T-helper 1 cell treated with Interleukin-12 subunit alpha and Interleukin-12 subunit beta and Interleukin-4 antibody, amounts not matched to agents 30 ng/mL and 1 ng/mL, for 36 hours (primary cell): ENCODE measurements at regions not wholly inside any gene's neighbourhood (a gene's known extent, or its start where the extent isn't known, plus 50 kb on each side); places are given as distances from the start of the nearest gene placed in this dataset.
"Not testable (repeated sequence)": the region's sequence is repeated elsewhere in the genome, so short reads cannot be mapped to it uniquely, and the experiment has no call there.

Source experiments
- intact Hi-C: fragments of 100-400 bp; cut with micrococcal nuclease; formaldehyde crosslinking; loops from one replicate; pipeline ENCODE4 v1.15.1; 2024

DNA sequence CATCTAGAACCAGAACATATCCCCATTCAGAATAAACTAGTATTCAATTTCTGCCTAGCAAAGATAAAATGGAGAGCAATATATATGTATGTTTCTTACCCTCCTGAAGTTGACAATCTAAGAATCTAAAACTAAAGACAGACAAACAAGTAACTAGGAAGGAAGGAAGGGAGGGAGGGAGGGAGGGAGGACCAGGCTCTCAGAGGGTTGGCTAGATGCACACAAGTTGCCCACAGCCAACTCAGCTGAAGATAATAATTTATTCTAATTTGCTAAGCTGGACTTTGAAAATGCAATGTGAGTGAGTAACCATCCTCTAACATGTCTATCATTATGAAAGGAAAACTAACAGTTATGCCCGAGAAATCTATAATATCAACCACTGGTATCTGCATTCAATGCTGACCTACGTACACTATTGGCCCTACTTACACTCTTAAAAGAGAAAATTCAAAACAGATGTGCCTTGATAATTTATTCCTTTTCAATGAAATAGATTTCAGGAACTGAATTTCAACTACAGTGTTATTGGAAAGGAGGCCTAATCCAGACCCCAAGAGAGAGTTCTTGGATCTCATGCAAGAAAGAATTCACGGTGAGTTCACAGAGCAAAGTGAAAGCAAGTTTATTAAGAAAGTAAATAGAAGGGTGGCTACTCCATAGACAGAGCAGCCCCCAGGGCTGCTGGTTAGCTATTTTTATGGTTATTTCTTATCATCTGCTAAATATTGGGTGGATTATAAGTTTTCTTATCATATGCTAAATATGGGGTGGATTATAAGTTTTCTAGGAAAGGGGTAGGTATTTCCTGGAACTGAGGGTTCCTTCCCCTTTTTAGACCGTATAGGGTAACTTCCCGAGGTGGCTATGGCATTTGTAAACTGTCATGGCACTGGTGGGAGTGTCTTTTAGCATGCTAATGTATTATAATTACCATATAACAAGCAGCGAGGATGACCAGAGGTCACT lies 288.5 kb upstream of the SLC39A10 start:
- intact Hi-C loops: no loop called here

DNA sequence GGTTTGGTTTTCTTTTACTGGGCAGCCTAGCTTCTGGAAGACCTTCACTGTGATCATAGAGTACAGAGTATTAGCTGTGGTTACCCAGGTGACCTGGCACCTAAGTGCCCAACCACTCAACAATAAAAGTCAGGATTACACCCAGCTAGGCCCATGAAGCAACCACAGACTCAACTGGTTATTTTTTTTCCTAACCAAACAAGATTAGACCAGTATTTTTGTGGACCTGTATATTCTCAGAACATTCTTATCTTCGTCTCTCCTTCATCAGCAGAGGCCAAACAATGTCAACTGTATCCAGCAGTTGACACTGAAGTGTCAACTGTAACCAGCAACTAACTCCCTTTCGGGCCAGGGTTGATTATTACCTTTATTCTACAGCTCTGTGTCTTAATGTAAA lies 289.2 kb upstream of the SLC39A10 start:
- intact Hi-C loops: no loop called here

DNA sequence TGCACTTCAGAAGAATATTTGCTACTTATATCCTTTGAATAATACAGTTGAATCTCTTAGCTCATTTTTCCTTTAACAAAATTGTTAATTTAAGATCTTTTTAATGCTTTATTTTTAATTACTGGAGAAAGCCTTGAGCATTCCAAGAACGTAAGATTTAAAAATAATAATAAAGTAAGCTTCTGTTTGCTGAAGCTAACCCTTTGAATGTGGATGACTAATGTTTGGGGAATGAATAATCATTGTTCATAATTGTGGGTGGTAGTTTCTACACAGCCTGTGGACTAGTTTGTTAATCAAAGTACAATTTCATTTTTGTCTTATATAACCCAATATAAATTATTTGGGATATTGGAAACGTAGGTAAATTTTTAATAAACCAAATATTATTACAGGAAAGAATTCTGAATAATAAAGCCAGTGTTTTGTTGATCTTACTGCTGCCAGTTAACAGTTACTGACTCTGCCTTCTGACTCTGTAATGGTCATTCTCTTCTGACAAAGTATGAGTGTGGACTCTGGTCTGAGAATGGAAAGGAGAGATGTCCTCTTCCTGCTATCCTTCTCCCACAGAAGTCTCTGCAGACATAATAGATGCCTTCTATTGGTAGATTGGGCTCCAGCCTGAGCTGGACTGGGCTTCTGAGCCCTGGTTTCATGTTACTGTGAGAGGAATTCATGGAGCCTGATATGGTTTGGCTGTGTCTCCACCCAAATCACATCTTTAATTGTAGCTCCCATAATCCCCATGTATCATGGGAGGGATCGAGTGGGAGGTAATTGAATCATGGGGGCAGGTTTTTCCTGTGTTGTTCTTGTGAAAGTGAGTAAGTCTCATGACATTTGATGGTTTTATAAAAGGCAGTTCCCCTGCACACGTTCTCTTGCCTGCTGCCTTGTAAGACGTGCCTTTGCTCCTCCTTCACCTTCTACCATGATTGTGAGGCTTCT lies 292.7 kb upstream of the SLC39A10 start:
- intact Hi-C loops: no loop called here

DNA sequence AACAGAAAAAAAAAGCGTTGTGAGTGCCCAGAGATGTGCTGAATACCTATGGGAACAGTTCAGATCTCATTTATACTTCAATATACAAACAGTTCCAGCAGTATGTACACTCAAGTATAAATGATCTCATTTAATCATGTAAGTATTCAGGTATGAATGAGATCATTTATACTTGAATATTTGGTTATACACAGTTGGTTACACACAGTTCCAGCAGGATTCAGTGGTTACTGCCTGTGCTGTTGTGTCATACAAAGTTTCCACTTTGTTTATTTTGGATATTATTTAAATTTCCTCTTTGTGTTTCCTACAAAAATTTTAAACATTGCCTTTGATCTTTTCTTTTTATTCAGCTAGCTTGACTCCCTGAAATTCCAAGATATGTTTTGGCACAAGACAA lies 293.5 kb upstream of the SLC39A10 start:
- intact Hi-C loops: no loop called here

DNA sequence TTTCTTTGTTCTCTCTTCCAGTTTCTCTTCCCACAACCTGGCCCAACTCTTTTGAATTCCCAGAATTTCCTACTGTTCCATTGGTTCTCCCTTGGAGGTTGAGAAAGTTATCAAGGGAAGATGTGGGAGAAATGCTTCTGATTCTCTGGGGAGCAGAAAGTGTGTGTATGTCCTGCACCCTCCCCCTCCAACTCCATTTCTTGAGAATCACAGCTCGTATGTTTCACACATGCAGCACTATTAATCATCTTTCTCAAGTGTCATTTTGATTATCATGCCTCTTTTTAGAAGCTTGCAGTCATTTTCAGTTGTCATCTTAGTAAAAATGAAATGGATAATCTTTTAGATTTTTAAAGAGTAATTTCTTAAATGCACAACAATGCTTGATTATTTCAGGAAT lies 296.8 kb upstream of the SLC39A10 start:
- intact Hi-C loops: no loop called here

DNA sequence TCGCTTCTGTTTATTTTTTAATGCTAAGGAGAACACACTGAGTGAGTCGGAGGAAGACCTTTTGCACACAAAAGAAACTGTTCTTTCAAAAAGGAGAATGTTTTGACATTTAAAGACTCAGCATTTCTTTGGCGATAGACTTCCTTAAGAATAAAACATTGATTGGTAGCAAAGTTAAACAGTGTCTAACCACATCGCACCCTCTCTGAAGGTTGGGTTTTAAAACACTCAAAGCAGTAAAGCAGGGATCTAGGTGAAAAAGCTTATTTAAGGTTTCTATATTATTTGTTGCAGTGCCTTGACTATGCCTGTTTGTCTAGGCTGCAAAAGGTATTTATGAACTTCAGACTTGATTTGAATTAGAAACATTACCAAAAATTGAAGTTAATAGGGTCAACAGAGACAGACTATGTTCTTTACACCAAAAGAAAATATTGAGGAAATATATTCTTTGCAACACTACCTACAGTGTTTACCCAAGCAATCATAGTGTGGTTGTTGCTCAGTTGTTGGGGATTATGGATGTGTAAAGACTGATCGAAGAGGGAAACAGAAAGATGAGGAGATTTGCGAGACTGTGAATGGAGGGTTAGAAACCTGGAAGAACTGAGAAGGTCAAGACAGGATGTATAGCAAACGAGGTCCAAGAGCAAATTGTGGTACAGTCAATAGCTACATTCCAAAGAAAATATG lies 297.8 kb upstream of the SLC39A10 start:
- intact Hi-C loops: no loop called here

DNA sequence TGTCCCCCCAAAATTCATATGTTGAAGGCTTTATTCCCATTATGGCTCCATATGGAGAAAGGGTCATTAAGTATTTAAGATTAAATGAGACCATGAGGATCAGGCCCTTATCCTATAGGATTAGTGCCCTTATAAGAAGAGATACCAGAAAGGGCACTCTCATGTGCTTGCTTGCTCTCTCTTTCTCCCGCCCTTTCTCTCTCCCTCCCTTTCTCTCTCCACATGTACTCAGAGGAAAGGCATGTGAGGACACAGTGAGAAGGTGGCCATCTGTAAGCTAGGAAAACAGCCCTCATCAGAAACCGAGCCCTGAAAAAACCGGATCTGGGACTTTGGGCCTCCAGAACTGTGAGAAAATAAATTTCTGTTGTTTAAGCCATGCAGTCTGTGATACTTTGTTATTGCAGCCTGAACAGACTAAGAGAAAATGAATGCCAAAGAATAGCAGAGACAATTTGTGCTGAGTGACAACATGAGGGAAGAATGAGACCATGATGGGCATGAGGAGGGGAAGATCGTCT lies 300.0 kb upstream of the SLC39A10 start:
- intact Hi-C loops: no loop called here

DNA sequence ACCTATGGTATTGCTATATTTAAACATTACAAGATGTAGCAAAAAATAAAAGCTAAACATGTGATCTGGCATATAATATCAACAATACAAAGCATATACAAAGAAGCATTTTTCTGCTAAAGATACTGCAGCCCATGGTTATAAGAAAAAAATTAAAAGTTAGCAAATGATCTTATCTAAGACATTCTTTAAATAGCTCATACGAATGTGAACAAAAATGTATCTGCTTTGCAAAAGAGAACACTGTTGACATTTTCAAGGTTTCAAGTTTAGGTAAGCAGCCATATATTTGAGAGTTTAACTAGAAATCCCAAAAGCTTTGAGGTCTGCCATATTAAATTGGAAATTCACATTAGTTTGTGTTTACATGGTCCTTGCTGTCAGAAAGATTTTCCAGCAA lies 301.0 kb upstream of the SLC39A10 start:
- intact Hi-C loops: no loop called here

DNA sequence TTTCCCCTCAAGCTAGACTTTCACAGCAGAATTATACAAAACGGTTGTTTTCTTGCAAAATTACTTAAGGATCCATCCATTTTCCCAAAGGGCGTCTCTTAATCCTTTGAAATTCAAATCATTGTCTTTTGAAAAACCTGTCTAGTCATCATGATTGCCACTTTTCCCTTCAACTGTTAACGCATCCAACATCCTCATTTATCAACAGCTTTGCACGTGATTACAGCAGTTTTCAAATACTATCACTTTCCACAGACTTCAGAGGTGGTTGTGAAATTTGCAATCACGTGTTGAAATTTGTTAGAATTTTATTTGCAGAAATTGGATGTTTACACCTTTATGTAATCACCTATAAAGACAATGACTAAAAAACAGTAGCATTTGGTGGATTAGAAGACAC lies 304.4 kb upstream of the SLC39A10 start:
- intact Hi-C loops: no loop called here

DNA sequence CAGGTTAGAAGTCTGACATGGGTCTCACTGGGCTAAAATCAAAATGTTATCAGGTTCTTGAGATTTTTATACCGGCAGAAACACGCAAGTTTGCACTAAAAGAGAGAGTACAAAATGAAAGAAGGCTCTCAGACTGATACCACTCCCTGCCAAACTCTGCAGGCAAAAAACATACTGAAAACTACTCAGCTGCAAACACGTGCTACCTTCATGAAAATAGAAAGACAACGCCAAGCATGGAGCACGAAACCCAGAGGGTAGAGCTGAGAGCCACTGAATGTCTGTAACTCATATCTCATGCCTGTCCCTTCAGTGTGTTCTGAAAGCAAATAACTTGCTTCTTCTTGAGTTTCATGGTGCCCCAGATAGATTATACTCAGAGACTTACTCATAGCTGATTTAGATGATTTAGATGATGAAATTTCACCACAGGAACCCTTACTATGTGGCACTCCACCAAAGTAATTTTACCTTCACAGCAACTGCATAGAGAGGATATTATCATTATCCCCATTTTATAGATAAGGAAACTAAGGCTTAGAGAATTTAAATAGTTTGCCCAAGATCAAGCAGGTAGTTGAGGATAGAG lies 313.0 kb upstream of the SLC39A10 start:
- intact Hi-C loops: no loop called here

DNA sequence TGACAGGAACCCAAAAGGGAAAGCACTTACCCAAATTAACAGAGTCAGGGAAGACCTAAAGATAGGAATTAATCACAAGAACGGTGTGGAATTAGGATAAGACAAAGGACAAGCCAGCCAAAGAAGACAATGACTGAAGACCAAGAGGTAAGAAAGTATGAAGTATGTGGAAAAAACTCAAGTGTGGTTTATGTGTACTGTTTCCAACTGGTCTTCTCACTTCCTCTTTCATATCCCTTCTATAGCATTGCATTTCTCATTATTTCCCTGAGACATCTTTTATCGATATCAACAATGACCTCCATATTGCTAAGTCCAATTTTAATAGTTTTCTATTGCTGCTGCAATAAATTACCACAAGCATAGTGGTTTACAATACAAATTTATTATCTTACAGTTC lies 313.5 kb upstream of the SLC39A10 start:
- intact Hi-C loops: no loop called here

DNA sequence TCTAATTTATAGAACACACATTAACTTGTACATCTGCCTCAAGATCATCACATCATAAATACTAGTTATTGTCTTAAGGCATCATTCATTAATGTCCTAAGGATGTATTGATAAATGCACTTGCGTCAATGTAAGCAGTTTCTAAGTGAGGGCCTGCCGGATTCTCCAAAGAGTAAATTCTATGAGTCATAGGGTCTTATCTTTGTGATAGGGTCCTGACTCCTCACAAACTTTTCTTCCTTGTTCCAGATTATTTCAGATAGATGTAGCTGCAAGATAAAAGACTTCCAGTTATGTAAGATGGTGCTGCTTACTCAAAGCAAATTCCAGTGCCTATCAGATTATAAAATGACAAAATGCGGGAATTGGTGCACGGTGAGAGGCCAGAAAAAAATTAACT lies 315.0 kb upstream of the SLC39A10 start:
- intact Hi-C loops: no loop called here

DNA sequence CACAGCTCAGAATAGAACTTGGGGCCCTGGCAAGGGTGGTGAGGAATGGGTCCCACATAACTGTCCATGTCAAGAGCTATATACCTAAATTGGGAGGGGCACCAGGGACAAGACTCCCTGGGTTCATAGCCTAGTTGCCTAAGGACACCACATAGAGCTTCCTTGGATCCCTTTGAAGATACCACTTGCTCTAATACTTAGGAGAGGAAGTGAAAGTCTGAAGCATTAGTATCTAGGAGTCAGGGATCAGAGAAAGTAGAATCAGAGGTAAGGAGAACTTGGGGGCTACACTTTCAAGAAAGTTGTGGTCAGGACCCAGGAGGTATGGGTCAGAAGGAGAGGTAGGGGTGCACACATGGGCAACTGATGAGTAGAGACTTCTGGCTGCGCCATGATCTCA lies 318.2 kb upstream of the SLC39A10 start:
- intact Hi-C loops: no loop called here

DNA sequence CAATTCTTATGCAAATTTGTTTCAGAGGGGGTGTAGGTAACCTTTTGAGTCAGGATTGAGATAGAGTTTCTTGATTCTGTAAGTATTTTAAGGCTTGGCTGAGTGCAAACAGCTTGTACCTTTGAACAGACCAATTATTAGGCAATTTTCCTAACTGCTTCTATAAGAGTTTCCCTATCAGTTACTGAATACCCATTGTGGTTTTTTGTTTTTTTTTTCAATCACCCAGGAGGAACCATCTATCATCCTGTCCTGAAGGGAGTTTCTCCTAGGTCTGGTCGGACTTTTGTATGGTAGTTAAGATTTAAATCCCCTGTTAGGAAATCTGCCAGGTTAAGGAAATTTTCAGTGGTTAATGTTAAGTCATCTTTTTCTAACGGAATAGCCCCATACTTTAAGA lies 319.4 kb upstream of the SLC39A10 start:
- intact Hi-C loops: no loop called here

DNA sequence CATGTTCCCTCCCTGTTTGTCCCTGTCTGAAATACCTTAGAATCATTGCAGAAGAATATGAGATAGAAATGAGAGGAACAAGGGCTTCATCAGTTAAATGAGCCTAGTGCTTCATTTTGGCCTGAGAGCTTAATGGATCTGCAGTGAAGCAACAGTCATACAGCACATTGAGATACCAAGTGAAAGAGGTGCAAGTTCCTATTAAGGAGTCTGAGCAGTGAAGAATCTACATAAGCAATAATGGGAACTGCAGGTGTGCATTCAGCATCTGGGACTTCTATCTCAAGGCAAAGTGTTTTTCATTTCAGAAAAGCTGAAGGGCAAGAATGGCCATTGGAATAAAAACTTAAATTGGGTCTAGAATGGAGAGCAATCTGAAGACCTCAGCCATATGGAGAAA lies 323.2 kb upstream of the SLC39A10 start:
- intact Hi-C loops: no loop called here

DNA sequence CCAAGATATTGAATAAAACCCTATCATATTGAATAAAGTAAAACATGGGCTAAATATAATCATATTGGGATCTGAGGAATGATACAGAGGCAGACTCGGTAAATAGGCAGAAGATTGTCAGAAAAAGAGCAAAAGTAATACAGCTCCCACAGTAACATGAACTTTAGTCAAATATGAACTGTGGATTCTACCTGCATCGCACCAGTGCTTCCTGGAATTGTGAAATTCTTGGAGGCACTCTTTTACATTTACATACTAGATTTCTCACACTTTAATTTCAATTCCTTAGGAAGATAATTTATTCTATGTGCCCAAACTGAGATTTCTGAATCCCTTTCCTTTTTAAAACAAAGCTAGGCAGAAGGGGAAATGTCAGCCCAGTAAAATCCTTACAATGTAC lies 325.1 kb upstream of the SLC39A10 start:
- intact Hi-C loops: no loop called here

DNA sequence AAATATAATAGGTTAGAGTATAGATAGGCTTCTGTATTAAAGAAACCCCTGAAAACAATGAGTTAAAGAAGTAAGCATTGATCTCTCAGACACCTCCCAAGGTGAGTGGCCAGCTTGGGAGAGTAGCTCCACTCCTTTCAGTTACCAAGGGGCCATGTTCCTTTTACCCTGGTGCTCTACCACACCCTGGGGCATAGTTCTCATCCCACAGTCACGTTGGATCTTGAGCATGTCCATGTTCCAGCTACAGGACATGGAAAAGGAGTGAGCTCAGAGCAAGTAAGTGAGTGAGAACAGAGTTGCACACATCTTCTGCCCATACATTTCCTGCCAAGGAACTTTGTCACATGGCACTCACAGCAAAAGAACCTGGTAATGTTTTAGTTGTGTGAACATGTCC lies 325.9 kb upstream of the SLC39A10 start:
- intact Hi-C loops: no loop called here

DNA sequence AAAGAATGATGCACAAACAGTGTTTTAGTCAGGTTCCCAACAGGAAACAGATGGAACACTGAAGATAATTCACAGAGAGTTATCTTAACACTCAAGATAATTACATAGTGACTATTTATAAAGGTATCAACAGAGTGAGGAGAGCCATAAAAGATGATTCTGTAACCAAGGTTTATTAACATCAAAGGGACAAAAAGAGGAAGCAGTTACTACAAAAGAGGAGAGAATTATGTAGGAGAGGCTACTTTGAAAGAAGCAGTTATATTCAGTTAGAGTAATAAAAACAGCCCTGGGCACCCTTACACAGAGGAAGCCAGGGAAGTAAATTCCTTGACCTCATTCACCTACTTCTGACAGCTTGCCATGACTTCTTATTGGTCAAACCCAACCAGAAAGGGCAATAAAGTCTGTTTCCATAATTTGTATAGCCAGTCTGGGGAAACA lies 326.5 kb upstream of the SLC39A10 start:
- intact Hi-C loops: no loop called here

DNA sequence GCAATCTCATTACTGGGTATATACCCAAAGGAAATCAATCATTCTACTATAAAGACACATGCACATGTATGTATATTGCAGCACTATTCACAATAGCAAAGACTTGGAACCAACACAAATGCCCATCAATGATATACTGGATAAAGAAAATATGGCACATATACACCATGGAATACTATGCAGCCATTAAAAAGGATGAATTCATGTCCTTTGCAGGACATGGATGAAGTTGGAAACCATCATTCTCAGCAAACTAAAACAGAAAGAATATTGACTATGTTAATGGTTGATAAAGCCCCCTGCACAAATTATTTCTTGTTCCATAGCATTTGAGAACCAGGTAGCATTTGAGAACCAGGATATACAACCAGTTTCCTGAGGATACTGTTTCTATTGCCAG lies 327.2 kb upstream of the SLC39A10 start:
- intact Hi-C loops: not testable (repeated sequence)

DNA sequence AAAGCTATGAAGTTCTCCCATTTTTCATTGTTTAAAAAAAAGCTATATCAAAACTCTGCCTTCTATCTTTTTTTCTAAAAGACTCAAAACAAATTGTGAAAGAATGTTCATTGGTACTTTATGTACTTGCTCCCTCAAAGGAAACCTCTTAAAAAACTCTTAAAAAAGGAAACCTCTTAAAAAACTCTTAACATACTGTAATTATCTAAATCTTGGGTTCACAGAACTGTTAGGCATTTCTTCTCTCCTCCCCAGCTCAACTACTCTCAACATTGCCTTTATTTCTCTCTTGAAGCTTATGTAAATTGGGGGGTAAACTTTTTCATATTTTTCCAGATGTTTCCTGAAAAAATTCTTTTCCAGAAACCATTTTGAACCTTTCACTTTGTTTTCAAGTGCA lies 330.5 kb upstream of the SLC39A10 start:
- intact Hi-C loops: no loop called here

DNA sequence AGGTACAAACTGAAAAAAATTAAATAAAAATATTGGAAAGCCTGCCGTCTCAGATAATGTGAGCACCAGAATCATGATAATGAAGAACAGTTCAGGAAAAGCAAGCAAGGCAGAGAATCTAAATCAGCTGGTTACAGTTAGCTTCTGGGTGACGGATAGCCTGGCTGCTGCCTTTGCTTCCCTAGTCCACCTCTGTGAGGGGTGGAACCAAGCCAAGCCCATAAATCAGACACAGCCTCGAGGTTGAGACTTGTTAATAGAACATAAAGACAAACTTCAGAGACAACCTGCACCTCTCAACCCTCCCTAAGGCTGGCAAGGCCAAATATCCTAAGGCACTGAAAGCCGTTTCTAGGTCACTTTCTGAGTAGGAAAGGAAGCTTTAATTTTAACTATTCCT lies 334.7 kb upstream of the SLC39A10 start:
- intact Hi-C loops: no loop called here
